Mammary epithelial cell (primary cell): ENCODE measurements at regions not wholly inside any gene's neighbourhood (a gene's known extent, or its start where the extent isn't known, plus 50 kb on each side); places are given as distances from the start of the nearest gene placed in this dataset.

Source experiments
- EZH2 ChIP-seq: IDR thresholded peaks from 2 replicates; pipeline ENCODE4 v1.6.1; 2012; ENCODE audit warnings: low read length, inconsistent platforms, borderline replicate concordance
- TF ChIP-seq, protein P1 (sequence below), 2 donors: IDR thresholded peaks in 1 of 2; conservative IDR thresholded peaks in 1 of 2; 2 replicates each; pipeline ENCODE4 v1.5.1; 2011 to 2012; ENCODE audit warnings: inconsistent platforms in 2 of 2, low read length in 2 of 2, mild to moderate bottlenecking in 2 of 2, control low read depth in 1 of 2, low read depth in 1 of 2; ENCODE audit not compliant: insufficient read depth in 1 of 2; ENCODE audit errors: extremely low read depth in 1 of 2

DNA sequence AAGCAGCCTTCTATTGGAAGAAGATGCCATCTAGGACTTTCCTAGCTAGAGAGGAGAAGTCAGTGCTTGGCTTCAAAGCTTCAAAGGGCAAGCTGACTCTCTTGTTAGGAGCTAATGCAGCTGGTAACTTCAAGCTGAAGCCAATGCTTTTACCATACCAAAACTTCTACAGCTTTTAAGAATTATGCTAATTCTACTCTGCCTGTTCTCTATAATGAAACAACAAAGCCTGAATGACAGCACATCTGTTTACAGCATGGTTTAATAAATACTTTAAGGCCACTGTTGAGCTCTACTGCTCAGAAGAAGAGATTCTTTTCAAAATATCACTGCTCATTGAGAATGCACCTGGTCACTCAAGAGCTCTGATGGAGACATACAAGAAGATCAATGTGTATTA lies 951.9 kb upstream of the LRRN3 start:
- TF ChIP-seq, protein P1, sequence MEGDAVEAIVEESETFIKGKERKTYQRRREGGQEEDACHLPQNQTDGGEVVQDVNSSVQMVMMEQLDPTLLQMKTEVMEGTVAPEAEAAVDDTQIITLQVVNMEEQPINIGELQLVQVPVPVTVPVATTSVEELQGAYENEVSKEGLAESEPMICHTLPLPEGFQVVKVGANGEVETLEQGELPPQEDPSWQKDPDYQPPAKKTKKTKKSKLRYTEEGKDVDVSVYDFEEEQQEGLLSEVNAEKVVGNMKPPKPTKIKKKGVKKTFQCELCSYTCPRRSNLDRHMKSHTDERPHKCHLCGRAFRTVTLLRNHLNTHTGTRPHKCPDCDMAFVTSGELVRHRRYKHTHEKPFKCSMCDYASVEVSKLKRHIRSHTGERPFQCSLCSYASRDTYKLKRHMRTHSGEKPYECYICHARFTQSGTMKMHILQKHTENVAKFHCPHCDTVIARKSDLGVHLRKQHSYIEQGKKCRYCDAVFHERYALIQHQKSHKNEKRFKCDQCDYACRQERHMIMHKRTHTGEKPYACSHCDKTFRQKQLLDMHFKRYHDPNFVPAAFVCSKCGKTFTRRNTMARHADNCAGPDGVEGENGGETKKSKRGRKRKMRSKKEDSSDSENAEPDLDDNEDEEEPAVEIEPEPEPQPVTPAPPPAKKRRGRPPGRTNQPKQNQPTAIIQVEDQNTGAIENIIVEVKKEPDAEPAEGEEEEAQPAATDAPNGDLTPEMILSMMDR (conservative IDR thresholded peaks at IDR 0.05 in 1 of 2, IDR thresholded peaks at IDR 0.05 in 1 of 2; ENCODE audit: extremely low read depth in 1 of 2, insufficient read depth in 1 of 2, low read depth in 1 of 2, low read length in 2 of 2), result no peak
- no peak for TF ChIP-seq EZH2
